Left ventricle myocardium inferior (tissue), 1 donor: ENCODE measurements at regions not wholly inside any gene's neighbourhood (a gene's known extent, or its start where the extent isn't known, plus 50 kb on each side); places are given as distances from the start of the nearest gene placed in this dataset.
"Not testable (repeated sequence)": the region's sequence is repeated elsewhere in the genome, so short reads cannot be mapped to it uniquely, and the experiment has no call there.

Experiments
- DNase-seq: peaks from one replicate; pipeline ENCODE4 v3.0.0-alpha.2; 2020
- H3K27ac ChIP-seq: fragments of 200-600 bp; replicated peaks from 2 replicates; pipeline ENCODE4 v1.8.0; 2021
- H3K27me3 ChIP-seq: fragments of 200-600 bp; 2 replicates; pipeline ENCODE4 v1.8.0; 2021; ENCODE audit warnings: low read depth
- H3K36me3 ChIP-seq: fragments of 200-600 bp; 2 replicates; pipeline ENCODE4 v1.8.0; 2021
- H3K4me1 ChIP-seq: fragments of 200-600 bp; 2 replicates; pipeline ENCODE4 v1.8.0; 2021
- H3K4me3 ChIP-seq: fragments of 200-600 bp; 2 replicates; pipeline ENCODE4 v1.8.0; 2021; ENCODE audit warnings: mild to moderate bottlenecking, moderate library complexity
- H3K9me3 ChIP-seq: fragments of 200-600 bp; replicated peaks from 2 replicates; pipeline ENCODE4 v1.8.0; 2021
- CTCF ChIP-seq: fragments of 200-600 bp; IDR thresholded peaks from 2 replicates; pipeline ENCODE4 v1.8.0; 2021; ENCODE audit warnings: antibody characterized with exemption, mild to moderate bottlenecking, borderline replicate concordance
- intact Hi-C: fragments of 100-400 bp; cut with micrococcal nuclease; formaldehyde crosslinking; loops from one replicate; pipeline ENCODE4 v1.11.0; 2022
- donor health status: DM: no; HTN: yes; CAD: no; lungs with severe emphysema.

DNA sequence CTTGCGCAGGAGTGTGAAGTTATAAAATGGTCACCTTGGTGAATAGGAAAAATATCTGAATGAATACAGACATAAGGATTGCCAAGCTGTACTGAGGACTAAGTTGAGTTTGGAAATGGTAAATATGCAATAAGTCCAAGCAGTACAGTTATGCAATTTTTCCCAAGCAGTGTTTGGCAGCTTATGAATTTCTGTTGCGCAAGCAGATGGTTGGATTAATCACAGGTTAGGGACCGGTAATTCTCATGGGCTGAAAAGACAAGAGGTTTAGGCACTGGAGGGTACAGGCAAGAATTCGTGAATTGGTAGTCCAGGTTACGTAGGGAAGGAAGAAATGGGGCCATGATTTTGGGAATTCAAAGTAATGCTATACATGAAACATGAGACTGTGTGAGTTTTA lies 210.3 kb downstream of the RAP2B start:
- Histone ChIP-seq H3K4me3 (no peak overlapping the region), H3K27me3 (no peaks in the 10 kb centered on the region), H3K27ac (no peak overlapping the region), H3K9me3 (peaks cover 15% of the 10 kb centered on the region), H3K4me1 (no peaks in the 10 kb centered on the region), H3K36me3 (no peaks in the 10 kb centered on the region)
- no peak for TF ChIP-seq CTCF
- intact Hi-C loops: no loop called here
- DNase-seq: no peak

DNA sequence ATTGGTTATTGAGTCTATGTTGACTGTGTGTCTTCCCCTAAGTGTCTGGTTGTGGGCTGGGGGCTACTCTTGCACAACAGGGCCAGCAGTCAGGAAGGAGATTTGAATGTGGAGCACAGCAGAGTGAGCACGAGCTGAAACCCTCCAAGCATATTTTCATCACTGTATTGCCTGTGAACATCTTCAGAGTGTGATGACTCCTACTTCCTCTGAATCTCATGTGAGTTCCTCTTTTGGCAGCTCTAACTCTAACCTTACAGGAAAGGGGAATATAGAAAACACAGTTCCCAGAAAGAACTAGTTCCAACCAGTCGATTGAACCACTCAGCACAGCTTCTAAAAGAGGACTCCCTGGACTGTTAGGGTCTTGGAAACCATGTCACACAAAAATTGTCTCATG lies 211.6 kb downstream of the RAP2B start:
- Histone ChIP-seq H3K27ac (no peak overlapping the region), H3K4me3 (no peak overlapping the region), H3K36me3 (no peaks in the 10 kb centered on the region), H3K4me1 (no peaks in the 10 kb centered on the region), H3K9me3 (peaks cover 15% of the 10 kb centered on the region), H3K27me3 (no peaks in the 10 kb centered on the region)
- no peak for TF ChIP-seq CTCF
- intact Hi-C loops: no loop called here
- no peak for DNase-seq

GRCh38 chr3:153378366-153378765 lies 216.3 kb downstream of the RAP2B start:
- H3K27me3 ChIP-seq, DNase-seq, H3K4me1 ChIP-seq, H3K4me3 ChIP-seq, H3K9me3 ChIP-seq, H3K36me3 ChIP-seq, H3K27ac ChIP-seq, intact Hi-C loops: not testable (repeated sequence)

DNA sequence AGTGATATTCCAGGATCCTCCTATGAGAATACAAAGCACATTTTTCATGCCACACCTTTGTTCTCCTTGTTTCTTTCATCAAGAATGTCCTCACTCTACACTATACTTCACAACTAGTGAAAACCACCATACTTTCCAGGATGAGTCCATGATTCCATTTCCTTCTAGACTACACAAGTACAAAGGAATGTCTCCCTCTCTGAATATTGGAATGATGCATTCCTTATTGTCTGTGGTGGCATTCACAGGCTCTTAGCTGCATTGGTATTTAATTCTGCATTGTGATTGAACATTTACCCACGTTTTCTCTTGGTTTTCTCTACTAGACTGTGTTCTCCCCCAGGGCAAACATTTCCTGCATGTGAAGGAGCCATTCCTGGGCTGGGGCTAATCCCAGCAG lies 217.5 kb downstream of the RAP2B start:
- no peak for TF ChIP-seq CTCF
- no peak overlapping the region for H3K4me3 ChIP-seq
- no peaks in the 10 kb centered on the region for H3K36me3 ChIP-seq
- no peak overlapping the region for H3K27ac ChIP-seq
- H3K4me1 ChIP-seq: no peaks in the 10 kb centered on the region
- intact Hi-C loops: no loop called here
- H3K9me3 ChIP-seq: no peaks in the 10 kb centered on the region
- DNase-seq: no peak
- H3K27me3 ChIP-seq: no peaks in the 10 kb centered on the region

DNA sequence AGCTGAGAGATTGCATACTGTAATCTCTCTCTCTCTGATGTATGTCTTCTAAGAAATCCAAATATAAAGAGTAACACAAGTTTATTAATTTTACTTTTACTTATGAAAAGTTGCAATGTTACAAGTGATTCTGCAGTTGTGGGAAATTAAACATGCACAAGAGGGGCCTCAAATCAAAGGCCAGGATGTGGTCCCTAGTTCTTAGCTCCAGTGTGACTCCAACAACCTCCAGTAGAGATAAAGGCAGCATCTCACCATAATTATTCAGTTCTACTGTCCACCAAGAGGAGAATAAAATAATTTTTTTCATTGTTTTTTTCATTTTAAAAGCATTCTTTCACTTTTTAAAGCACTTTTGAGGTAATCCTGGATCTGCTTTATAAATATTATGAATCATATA lies 223.3 kb downstream of the RAP2B start:
- Histone ChIP-seq H3K27me3 (no peaks in the 10 kb centered on the region), H3K4me3 (no peak overlapping the region), H3K36me3 (no peaks in the 10 kb centered on the region), H3K4me1 (no peaks in the 10 kb centered on the region), H3K27ac (no peak overlapping the region), H3K9me3 (no peaks in the 10 kb centered on the region)
- no peak for TF ChIP-seq CTCF
- no peak for DNase-seq
- intact Hi-C loops: no loop called here

- Histone ChIP-seq H3K4me3 (no peak overlapping the region), H3K27me3 (no peaks in the 10 kb centered on the region), H3K9me3 (peaks cover 46% of the 10 kb centered on the region), H3K4me1 (no peaks in the 10 kb centered on the region), H3K36me3 (no peaks in the 10 kb centered on the region), H3K27ac (no peak overlapping the region)
- no peak for DNase-seq
- no peak for TF ChIP-seq CTCF
- intact Hi-C loops: no loop called here
Observed at GRCh38 chr3:153392363-153392762, 230.3 kb downstream of the RAP2B start.
